GM21717 (cell line): ENCODE measurements at regions not wholly inside any gene's neighbourhood (a gene's known extent, or its start where the extent isn't known, plus 50 kb on each side); places are given as distances from the start of the nearest gene placed in this dataset.

Experiments used
- ATAC-seq: cut with Tn5 transposase; IDR thresholded peaks from one replicate; pipeline ENCODE4 v1.9.1; 2021; ENCODE audit warnings: mild to moderate bottlenecking, moderate library complexity; ENCODE audit not compliant: unreplicated experiment

- ATAC-seq: peak; percentile 30
Measured at GRCh38 chr21:14870853-14871149, 194.0 kb downstream of the NRIP1 start.

GRCh38 chr21:14869984-14870852, 194.6 kb downstream of the NRIP1 start:
- peak; percentile 51 for ATAC-seq

- no peak for ATAC-seq
Measured at GRCh38 chr21:14866859-14867765, 197.7 kb downstream of the NRIP1 start.

- ATAC-seq: no peak
Measured at GRCh38 chr21:14864211-14865021, 200.4 kb downstream of the NRIP1 start.

- no peak for ATAC-seq
Measured at GRCh38 chr21:14863745-14864210, 201.0 kb downstream of the NRIP1 start.

- no peak for ATAC-seq
Measured at GRCh38 chr21:14862794-14863720, 201.7 kb downstream of the NRIP1 start.

GRCh38 chr21:14858311-14858710, 206.5 kb downstream of the NRIP1 start:
- no peak for ATAC-seq

GRCh38 chr21:14857529-14857928, 207.3 kb downstream of the NRIP1 start:
- ATAC-seq: no peak

- ATAC-seq: no peak
Measured at GRCh38 chr21:14850394-14850793, 214.4 kb downstream of the NRIP1 start.

- no peak for ATAC-seq
Measured at GRCh38 chr21:14846621-14847020, 218.2 kb downstream of the NRIP1 start.

GRCh38 chr21:14844001-14844400, 220.8 kb downstream of the NRIP1 start:
- no peak for ATAC-seq

GRCh38 chr21:14842601-14843000, 222.2 kb downstream of the NRIP1 start:
- no peak for ATAC-seq

- no peak for ATAC-seq
Measured at GRCh38 chr21:14841511-14842472, 223.0 kb downstream of the NRIP1 start.

- ATAC-seq: no peak
Measured at GRCh38 chr21:14838400-14838799, 226.4 kb downstream of the NRIP1 start.

- no peak for ATAC-seq
Measured at GRCh38 chr21:14836950-14837349, 227.8 kb downstream of the NRIP1 start.

- ATAC-seq: no peak
Measured at GRCh38 chr21:14833666-14834351, 231.0 kb downstream of the NRIP1 start.

- ATAC-seq: no peak
Measured at GRCh38 chr21:14833241-14833640, 231.6 kb downstream of the NRIP1 start.

GRCh38 chr21:14830307-14830706, 234.5 kb downstream of the NRIP1 start:
- no peak for ATAC-seq
